ENCODE measurements at regions not wholly inside any gene's neighbourhood (a gene's known extent, or its start where the extent isn't known, plus 50 kb on each side); places are given as distances from the start of the nearest gene placed in this dataset.

DNA sequence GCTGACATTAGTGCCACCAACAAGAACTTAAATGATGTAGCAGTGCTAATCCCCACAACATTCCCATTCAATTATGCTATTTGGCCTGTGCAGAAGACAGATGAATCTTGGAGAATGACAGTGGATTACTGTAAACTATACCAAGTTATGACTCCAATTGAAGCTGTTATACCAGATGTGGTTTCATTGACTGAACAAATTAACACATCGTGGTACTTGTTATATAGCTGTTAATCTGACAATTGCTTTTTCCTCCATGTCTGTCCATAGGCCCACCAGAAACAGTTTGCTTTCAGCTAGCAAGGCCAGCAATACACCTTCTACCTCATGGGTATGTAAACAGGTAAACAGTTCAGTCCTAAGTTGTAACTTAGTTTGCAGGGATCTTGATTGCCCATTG is 101.1 kb downstream of the S1PR1 start:
- TF ChIP-seq, protein P1, sequence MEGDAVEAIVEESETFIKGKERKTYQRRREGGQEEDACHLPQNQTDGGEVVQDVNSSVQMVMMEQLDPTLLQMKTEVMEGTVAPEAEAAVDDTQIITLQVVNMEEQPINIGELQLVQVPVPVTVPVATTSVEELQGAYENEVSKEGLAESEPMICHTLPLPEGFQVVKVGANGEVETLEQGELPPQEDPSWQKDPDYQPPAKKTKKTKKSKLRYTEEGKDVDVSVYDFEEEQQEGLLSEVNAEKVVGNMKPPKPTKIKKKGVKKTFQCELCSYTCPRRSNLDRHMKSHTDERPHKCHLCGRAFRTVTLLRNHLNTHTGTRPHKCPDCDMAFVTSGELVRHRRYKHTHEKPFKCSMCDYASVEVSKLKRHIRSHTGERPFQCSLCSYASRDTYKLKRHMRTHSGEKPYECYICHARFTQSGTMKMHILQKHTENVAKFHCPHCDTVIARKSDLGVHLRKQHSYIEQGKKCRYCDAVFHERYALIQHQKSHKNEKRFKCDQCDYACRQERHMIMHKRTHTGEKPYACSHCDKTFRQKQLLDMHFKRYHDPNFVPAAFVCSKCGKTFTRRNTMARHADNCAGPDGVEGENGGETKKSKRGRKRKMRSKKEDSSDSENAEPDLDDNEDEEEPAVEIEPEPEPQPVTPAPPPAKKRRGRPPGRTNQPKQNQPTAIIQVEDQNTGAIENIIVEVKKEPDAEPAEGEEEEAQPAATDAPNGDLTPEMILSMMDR (IDR thresholded peaks at IDR 0.05; ENCODE audit: low read depth, low read length): no peak
- no peak overlapping the region for H3K4me3 ChIP-seq (ENCODE audit: low read depth, low read length)

DNA sequence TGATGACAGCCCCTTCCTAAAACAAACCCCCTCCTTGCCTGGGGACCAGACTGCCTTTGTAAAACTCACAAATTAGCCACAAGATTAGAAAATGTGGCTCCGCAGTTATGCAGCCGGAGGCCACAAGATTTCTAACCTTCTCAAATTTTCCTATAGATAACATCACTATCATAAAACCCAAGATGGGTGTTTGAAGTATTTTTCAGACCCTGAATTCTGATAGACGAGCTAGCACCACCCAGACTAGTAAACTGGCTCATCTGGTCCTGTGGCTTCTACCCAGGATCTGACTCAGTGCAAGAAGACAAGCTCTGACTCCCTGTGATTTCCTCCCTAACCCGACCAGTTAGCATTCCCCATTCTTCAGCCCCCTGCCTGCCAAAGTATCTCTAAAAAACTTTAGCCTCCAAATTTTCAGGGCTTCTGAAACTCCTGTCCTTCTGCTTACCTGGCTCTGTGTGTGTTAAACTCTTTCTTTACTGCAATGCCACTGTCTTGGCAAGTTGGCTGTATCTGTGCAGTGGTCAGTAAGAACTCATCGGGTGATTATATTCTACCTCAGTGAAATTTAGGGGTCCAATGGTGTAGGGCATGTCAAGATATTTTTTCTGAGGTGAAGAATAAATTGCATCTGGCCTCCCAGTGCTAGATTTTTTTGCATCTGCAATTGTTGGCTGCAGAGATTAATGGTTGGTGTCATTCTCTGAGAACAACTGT is 102.1 kb downstream of the S1PR1 start:
- TF ChIP-seq, protein P1 (IDR thresholded peaks at IDR 0.05; ENCODE audit: low read depth, low read length): no peak
- no peak overlapping the region for H3K4me3 ChIP-seq (ENCODE audit: low read depth, low read length)

DNA sequence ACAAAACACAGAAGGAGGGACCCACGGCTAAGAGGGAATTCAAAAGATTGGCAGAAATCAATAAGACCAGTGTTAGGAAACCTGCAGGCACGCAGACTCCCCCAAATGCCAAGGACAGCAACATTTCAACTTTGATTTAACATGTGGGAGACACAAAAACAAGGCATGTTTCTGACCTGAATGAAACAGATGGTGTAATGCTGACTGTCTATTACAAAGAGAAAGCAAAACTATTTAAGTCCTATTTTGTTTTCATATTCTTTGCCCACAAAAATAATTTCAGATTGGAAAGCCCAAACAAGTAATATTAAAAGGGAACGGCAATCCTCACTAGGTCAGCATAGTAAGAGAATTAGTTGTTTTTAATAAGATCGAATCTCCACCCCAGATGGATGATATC is 107.9 kb downstream of the S1PR1 start:
- H3K4me3 ChIP-seq (ENCODE audit: low read depth, low read length): peak overlapping the region; percentile 13; the same call in 1 of the 2 replicates

DNA sequence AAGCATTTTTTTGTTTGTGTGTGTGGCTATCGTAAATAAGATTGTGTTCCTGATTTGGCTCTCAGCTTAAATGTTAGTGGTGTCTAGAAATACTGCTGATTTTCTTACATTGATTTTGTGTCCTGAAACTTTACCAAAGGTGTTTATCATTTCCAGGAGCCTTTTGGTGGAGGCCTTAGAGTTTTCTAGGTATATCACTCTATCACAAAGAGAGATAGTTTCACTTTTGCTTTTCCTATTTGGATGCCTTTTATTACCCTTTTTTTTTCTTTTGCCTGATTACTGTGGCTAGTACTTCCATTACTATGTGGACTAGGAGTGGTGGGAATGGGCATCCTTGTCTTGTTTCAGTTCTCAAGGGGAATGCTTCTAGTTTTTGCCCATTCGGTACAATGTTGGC is 109.6 kb downstream of the S1PR1 start:
- H3K4me3 ChIP-seq (ENCODE audit: low read depth, low read length): peak overlapping the region; percentile 30
- TF ChIP-seq, protein P1 (IDR thresholded peaks at IDR 0.05; ENCODE audit: low read depth, low read length): no peak

More for the DNA sequence above, 107.9 kb downstream of the S1PR1 start:
- TF ChIP-seq, protein P1 (IDR thresholded peaks at IDR 0.05; ENCODE audit: low read depth, low read length): no peak

DNA sequence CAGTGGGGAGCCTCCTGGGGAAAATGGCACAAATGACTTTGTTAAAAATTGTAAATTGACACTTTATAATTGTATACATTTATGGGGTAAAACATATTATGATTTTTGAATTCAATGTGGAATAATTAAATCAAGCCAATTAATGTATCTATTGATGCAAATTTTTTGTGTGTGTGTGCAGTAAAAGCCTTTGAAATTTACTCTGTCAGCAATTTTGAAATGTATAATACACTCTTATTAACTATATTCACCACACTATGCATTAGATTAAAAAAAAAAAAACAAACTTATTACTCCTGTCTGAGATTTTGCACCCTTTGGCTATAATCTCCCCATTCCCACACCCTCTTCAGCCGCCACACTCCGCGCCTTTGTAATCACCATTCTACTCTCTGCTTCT is 119.2 kb downstream of the S1PR1 start:
- H3K4me3 ChIP-seq (ENCODE audit: low read depth, low read length): no peak overlapping the region
- TF ChIP-seq, protein P1 (IDR thresholded peaks at IDR 0.05; ENCODE audit: low read depth, low read length): no peak

DNA sequence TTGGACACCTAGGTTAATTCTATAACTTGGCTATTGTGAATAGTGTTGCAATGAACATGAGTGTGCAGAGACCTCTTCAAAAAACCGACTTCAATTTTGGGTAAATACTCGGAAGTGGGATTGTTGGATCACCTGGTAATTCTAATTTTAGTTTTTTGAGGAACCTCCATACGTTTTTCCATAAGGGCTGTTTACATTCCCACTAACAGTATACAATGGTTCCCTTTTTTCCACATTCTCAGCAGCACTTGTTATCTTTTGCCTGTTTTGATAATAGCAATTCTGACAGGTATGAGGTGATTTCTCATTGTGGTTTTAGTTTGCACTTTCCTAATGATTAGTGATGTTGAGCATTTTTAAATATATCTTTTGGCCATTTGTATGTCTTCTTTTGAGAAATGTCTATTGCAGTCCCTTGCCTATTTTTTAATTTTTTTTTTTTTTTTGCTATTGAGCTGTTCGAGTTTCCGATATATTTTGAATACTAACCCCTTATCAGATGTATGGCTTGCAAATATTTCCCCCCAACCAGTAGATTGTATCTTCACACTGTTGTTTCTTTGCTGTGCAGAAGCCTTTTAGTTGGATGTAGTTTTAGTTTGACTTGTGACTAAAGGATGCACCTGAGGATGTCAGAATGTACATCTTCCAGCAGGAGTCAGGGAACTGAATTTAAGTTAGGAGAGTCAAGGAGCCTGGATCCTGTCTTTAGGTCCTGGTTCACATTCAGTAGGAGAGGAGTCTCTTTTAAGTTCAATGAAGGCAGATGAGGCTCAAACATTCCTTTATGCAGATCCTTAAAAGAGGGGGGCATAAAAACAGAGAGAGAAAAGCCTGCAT is 120.0 kb downstream of the S1PR1 start:
- no peak overlapping the region for H3K4me3 ChIP-seq (ENCODE audit: low read depth, low read length)
- TF ChIP-seq, protein P1 (IDR thresholded peaks at IDR 0.05; ENCODE audit: low read depth, low read length): no peak

DNA sequence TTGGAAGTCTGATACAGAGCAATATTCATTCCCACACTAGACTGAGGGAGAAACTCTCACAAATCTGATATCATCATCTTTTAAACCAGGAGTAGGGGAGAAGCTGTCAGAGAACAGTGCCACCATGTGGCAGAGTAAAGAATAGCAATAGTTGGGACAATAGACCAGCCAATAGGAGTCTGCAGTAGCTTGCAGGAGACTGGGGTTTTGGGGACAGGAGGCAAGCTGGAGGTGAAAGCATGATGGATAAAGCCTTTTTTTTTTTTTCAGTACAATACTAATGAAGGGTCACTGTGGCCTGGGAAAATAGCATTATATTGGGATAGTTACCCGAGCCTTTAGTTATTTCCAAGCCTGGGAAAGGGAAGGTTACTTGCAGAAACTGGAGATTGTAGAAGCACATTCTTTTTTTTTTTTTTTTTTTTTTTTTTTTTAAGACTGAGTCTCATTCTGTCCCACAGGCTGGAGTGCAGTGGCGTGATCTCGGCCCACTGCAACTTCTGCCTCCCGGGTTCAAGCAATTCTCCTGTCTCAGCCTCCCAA is 120.7 kb downstream of the S1PR1 start:
- H3K4me3 ChIP-seq (ENCODE audit: low read depth, low read length): no peak overlapping the region
- TF ChIP-seq, protein P1 (IDR thresholded peaks at IDR 0.05; ENCODE audit: low read depth, low read length): peak; percentile 61

Measured in WI38 (cell line).